ENCODE measurements at regions not wholly inside any gene's neighbourhood (a gene's known extent, or its start where the extent isn't known, plus 50 kb on each side); places are given as distances from the start of the nearest gene placed in this dataset.

DNA sequence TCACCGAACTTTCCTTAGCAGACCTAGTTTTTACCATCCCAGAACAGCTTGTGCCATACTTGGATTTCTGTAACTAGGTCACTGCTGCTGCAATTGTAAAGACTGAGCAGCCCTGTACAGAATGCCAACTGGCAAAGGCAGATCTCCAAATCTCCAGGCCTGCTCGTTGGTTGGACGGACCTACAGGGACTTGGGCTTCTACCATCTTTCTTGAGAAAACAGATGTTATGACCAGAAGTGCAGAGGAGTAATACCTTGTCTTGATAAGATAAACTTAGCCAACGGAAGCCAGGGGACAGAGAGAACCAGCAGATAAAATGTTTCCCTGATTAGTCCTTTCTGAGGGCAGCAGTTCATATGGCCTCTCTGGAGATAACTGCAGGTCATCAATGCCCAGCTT, 304.1 kb downstream of the RFPL4B start:
- H3K79me2 ChIP-seq (ENCODE audit: low read length), result no peaks in the 10 kb centered on the region
- no peak overlapping the region for H3K9ac ChIP-seq (ENCODE audit: low read length)
- no peak overlapping the region for H3K4me2 ChIP-seq (ENCODE audit: low read depth, low read length, poor library complexity, severe bottlenecking)
- H3K27ac ChIP-seq (ENCODE audit: low read length), result no peak overlapping the region
- H4K20me1 ChIP-seq (ENCODE audit: insufficient read depth, low read depth, low read length), result no peaks in the 10 kb centered on the region
- H2AFZ ChIP-seq (ENCODE audit: low read length), result no peak overlapping the region
- H3K36me3 ChIP-seq (ENCODE audit: insufficient read depth, low read length), result no peaks in the 10 kb centered on the region
- H3K4me3 ChIP-seq (ENCODE audit: low read length), result no peak overlapping the region
- H3K4me1 ChIP-seq (ENCODE audit: low read length), result no peaks in the 10 kb centered on the region
- H3K9me3 ChIP-seq (ENCODE audit: low read length), result no peaks in the 10 kb centered on the region
- no peaks in the 10 kb centered on the region for H3K9me2 ChIP-seq (replicated peaks; ENCODE audit: insufficient read depth, low read length)
- no peak for DNase-seq
- H3K27me3 ChIP-seq (ENCODE audit: low read length), result no peaks in the 10 kb centered on the region

DNA sequence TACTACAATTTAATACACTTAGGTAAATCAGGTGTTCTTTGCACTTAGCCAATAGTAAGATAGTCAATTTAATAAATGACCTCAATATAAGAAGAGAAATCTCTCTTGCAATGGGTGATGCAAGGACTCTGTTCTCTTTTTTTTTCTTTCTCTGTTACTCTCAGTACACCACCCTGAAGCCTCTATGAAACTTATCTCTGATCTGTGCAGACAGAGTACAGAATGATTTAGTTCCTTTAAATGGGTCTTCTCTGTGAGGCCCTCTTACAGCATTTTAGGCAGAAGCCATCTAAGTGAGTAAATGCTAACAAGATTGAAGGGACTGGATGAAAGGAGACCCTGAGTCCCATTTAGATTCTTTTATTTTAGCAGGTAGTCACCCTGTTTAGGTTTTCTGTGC, 312.8 kb downstream of the RFPL4B start:
- H3K4me2 ChIP-seq (ENCODE audit: low read depth, low read length, poor library complexity, severe bottlenecking), result no peak overlapping the region
- no peaks in the 10 kb centered on the region for H3K79me2 ChIP-seq (ENCODE audit: low read length)
- no peaks in the 10 kb centered on the region for H3K27me3 ChIP-seq (ENCODE audit: low read length)
- no peaks in the 10 kb centered on the region for H3K36me3 ChIP-seq (ENCODE audit: insufficient read depth, low read length)
- DNase-seq, result no peak
- no peak overlapping the region for H3K9ac ChIP-seq (ENCODE audit: low read length)
- no peaks in the 10 kb centered on the region for H3K9me3 ChIP-seq (ENCODE audit: low read length)
- no peaks in the 10 kb centered on the region for H4K20me1 ChIP-seq (ENCODE audit: insufficient read depth, low read depth, low read length)
- H2AFZ ChIP-seq (ENCODE audit: low read length), result no peak overlapping the region
- H3K27ac ChIP-seq (ENCODE audit: low read length), result no peak overlapping the region
- H3K4me3 ChIP-seq (ENCODE audit: low read length), result no peak overlapping the region
- H3K9me2 ChIP-seq (replicated peaks; ENCODE audit: insufficient read depth, low read length), result no peaks in the 10 kb centered on the region
- no peaks in the 10 kb centered on the region for H3K4me1 ChIP-seq (ENCODE audit: low read length)

DNA sequence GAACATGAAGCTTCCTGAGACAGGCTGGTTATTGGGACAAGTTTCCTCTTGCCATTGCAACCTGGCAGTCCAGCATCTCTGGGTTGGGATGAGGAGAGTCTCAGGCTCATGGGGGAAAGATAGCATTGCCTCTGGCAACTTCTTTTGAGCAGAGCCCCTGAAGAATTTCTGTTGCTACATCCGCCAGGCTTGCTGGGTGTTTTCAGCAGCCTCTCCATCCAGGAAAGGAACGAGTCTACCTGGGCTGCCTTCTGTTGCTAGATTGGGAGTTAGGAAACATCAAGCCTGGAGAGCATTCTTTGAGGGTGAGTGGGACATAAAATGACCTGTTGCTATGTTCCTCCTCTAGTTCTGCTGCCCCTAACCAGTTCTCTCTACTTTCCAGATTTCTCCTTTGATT, 313.5 kb downstream of the RFPL4B start:
- H3K27ac ChIP-seq (ENCODE audit: low read length), result no peak overlapping the region
- H3K9ac ChIP-seq (ENCODE audit: low read length), result no peak overlapping the region
- no peak for DNase-seq
- no peaks in the 10 kb centered on the region for H3K4me1 ChIP-seq (ENCODE audit: low read length)
- no peak overlapping the region for H3K4me3 ChIP-seq (ENCODE audit: low read length)
- no peaks in the 10 kb centered on the region for H3K9me3 ChIP-seq (ENCODE audit: low read length)
- H3K9me2 ChIP-seq (replicated peaks; ENCODE audit: insufficient read depth, low read length), result no peaks in the 10 kb centered on the region
- no peak overlapping the region for H3K4me2 ChIP-seq (ENCODE audit: low read depth, low read length, poor library complexity, severe bottlenecking)
- H3K27me3 ChIP-seq (ENCODE audit: low read length), result no peaks in the 10 kb centered on the region
- H3K36me3 ChIP-seq (ENCODE audit: insufficient read depth, low read length), result no peaks in the 10 kb centered on the region
- no peaks in the 10 kb centered on the region for H3K79me2 ChIP-seq (ENCODE audit: low read length)
- no peak overlapping the region for H2AFZ ChIP-seq (ENCODE audit: low read length)
- H4K20me1 ChIP-seq (ENCODE audit: insufficient read depth, low read depth, low read length), result no peaks in the 10 kb centered on the region

DNA sequence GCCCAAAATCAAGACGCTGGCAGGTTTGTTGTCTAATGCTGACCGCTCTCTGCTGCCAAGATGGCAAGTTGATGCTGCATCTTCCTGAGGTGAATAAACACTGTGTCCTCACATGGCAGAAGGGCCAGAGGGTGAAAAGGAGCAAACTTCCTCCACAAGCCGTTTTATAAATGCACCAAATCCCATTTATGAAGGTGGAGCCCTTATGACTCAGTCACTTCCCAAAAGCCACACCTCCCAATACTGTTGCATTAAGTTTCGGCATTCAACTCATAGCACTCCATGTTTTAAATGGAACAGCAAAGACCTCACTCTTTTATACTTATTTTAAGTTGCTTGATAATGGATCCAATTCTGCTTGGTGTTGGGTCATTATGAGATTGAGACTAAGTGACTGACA, 316.6 kb downstream of the RFPL4B start:
- Histone ChIP-seq H3K9me3 (ENCODE audit: low read length) (no peaks in the 10 kb centered on the region), H3K9ac (ENCODE audit: low read length) (no peak overlapping the region), H2AFZ (ENCODE audit: low read length) (no peak overlapping the region), H4K20me1 (ENCODE audit: insufficient read depth, low read depth, low read length) (no peaks in the 10 kb centered on the region), H3K27ac (ENCODE audit: low read length) (no peak overlapping the region), H3K36me3 (ENCODE audit: insufficient read depth, low read length) (no peaks in the 10 kb centered on the region), H3K4me2 (ENCODE audit: low read depth, low read length, poor library complexity, severe bottlenecking) (no peak overlapping the region), H3K79me2 (ENCODE audit: low read length) (no peaks in the 10 kb centered on the region), H3K27me3 (ENCODE audit: low read length) (no peaks in the 10 kb centered on the region), H3K4me1 (ENCODE audit: low read length) (no peaks in the 10 kb centered on the region), H3K9me2 (replicated peaks; ENCODE audit: insufficient read depth, low read length) (no peaks in the 10 kb centered on the region), H3K4me3 (ENCODE audit: low read length) (no peak overlapping the region)
- no peak for DNase-seq

DNA sequence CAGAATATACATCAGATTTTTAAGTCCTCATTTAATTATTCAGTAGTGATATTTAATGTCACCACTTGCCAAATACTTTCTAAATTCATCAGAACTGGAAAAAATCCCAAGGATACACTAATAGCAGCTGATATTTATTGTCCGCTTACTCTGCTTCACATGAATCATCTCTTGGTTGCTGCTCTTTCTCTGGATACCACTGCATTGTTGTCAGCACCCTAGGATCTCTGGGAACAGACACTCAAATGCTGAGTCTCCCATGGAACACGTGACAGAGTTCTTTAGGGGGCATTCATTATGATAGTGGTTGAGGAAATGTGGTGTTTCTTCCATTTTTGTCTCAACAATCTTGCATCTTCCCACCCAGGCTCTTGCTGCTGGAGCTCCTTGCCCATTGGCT, 318.0 kb downstream of the RFPL4B start:
- H3K36me3 ChIP-seq (ENCODE audit: insufficient read depth, low read length), result no peaks in the 10 kb centered on the region
- DNase-seq, result no peak

DNA sequence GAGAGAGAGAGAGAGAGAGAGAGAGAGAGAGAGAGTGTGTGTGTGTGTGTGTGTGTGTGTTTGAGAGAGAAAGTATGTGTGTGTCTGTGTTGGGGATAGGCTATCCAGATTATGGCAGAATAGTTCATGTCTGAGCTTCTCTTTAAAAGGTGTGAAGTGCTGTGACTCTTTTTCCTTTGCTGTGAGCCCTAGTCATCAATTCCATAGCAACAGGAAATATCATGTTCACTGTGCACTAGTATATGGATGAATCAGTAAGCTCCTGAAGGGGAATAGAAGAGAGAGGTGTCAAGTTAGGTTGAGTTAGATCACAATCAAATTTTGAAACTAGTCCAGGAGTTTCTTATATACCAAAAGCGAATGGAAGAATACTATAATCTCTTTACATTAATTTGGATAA, 318.7 kb downstream of the RFPL4B start:
- H4K20me1 ChIP-seq (ENCODE audit: insufficient read depth, low read depth, low read length), result no peaks in the 10 kb centered on the region
- DNase-seq, result no peak
- no peaks in the 10 kb centered on the region for H3K9me2 ChIP-seq (replicated peaks; ENCODE audit: insufficient read depth, low read length)
- H2AFZ ChIP-seq (ENCODE audit: low read length), result no peak overlapping the region
- no peak overlapping the region for H3K4me3 ChIP-seq (ENCODE audit: low read length)
- no peaks in the 10 kb centered on the region for H3K27me3 ChIP-seq (ENCODE audit: low read length)
- no peaks in the 10 kb centered on the region for H3K4me1 ChIP-seq (ENCODE audit: low read length)
- no peaks in the 10 kb centered on the region for H3K9me3 ChIP-seq (ENCODE audit: low read length)
- H3K36me3 ChIP-seq (ENCODE audit: insufficient read depth, low read length), result no peaks in the 10 kb centered on the region
- no peak overlapping the region for H3K4me2 ChIP-seq (ENCODE audit: low read depth, low read length, poor library complexity, severe bottlenecking)
- H3K9ac ChIP-seq (ENCODE audit: low read length), result no peak overlapping the region
- no peaks in the 10 kb centered on the region for H3K79me2 ChIP-seq (ENCODE audit: low read length)
- no peak overlapping the region for H3K27ac ChIP-seq (ENCODE audit: low read length)

More for the DNA sequence above, 318.0 kb downstream of the RFPL4B start:
- H3K9me3 ChIP-seq (ENCODE audit: low read length), result no peaks in the 10 kb centered on the region
- no peak overlapping the region for H3K9ac ChIP-seq (ENCODE audit: low read length)
- no peaks in the 10 kb centered on the region for H3K9me2 ChIP-seq (replicated peaks; ENCODE audit: insufficient read depth, low read length)
- no peak overlapping the region for H3K27ac ChIP-seq (ENCODE audit: low read length)
- H2AFZ ChIP-seq (ENCODE audit: low read length), result no peak overlapping the region
- no peaks in the 10 kb centered on the region for H3K4me1 ChIP-seq (ENCODE audit: low read length)
- H3K27me3 ChIP-seq (ENCODE audit: low read length), result no peaks in the 10 kb centered on the region
- no peak overlapping the region for H3K4me2 ChIP-seq (ENCODE audit: low read depth, low read length, poor library complexity, severe bottlenecking)
- H3K79me2 ChIP-seq (ENCODE audit: low read length), result no peaks in the 10 kb centered on the region
- no peak overlapping the region for H3K4me3 ChIP-seq (ENCODE audit: low read length)
- H4K20me1 ChIP-seq (ENCODE audit: insufficient read depth, low read depth, low read length), result no peaks in the 10 kb centered on the region

DNA sequence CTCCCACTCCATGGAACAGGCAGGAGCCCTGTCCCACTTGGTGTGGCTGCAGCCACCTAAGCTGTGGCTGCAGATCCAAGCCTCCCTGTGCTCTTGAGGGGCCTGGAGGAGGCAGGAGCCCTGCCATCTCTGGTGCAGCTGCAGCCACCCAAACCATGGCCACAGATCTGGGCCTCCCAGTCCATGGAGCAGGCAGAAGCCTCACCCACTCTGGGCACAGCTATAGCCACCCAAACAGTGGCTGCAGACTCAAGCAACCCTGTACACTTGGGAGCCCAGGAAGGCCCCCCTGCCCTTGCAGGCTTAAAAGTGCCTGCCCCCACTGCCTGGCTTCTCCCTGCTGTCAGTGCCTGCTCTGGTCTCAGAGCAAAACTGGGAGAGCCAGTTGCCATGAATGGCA, 320.3 kb downstream of the RFPL4B start:
- Histone ChIP-seq H3K4me2 (ENCODE audit: low read depth, low read length, poor library complexity, severe bottlenecking) (no peak overlapping the region), H3K4me1 (ENCODE audit: low read length) (no peaks in the 10 kb centered on the region), H3K9me3 (ENCODE audit: low read length) (no peaks in the 10 kb centered on the region), H2AFZ (ENCODE audit: low read length) (no peak overlapping the region), H3K9ac (ENCODE audit: low read length) (no peak overlapping the region), H3K9me2 (replicated peaks; ENCODE audit: insufficient read depth, low read length) (no peaks in the 10 kb centered on the region), H3K79me2 (ENCODE audit: low read length) (no peaks in the 10 kb centered on the region), H3K27me3 (ENCODE audit: low read length) (no peaks in the 10 kb centered on the region), H4K20me1 (ENCODE audit: insufficient read depth, low read depth, low read length) (no peaks in the 10 kb centered on the region), H3K27ac (ENCODE audit: low read length) (no peak overlapping the region), H3K36me3 (ENCODE audit: insufficient read depth, low read length) (no peaks in the 10 kb centered on the region), H3K4me3 (ENCODE audit: low read length) (no peak overlapping the region)
- DNase-seq, result no peak

DNA sequence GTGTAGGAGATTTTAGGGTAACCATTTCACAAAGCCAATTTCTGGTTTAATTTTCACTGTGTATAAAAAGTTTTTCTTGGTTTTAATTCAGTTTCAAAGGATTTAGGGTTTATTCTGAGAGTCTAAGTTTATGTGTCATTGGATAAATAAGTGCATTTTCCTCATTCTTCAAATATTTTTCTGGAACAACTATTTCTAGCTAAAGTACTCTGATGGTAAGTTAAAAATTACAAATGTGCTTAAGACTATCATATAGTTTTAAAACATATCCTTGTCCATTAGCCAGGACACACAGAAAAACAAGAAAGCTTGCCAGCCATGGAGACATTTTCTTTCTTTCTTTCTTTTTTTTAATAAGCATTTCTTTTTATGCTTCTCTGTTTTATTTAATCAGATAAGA, 333.0 kb downstream of the RFPL4B start:
- Histone ChIP-seq H4K20me1 (ENCODE audit: insufficient read depth, low read depth, low read length) (no peaks in the 10 kb centered on the region), H3K36me3 (ENCODE audit: insufficient read depth, low read length) (no peaks in the 10 kb centered on the region), H3K79me2 (ENCODE audit: low read length) (no peaks in the 10 kb centered on the region), H3K9me2 (replicated peaks; ENCODE audit: insufficient read depth, low read length) (no peaks in the 10 kb centered on the region), H3K4me1 (ENCODE audit: low read length) (no peaks in the 10 kb centered on the region), H3K27me3 (ENCODE audit: low read length) (no peaks in the 10 kb centered on the region), H2AFZ (ENCODE audit: low read length) (no peak overlapping the region), H3K9ac (ENCODE audit: low read length) (no peak overlapping the region), H3K27ac (ENCODE audit: low read length) (no peak overlapping the region), H3K9me3 (ENCODE audit: low read length) (no peaks in the 10 kb centered on the region), H3K4me3 (ENCODE audit: low read length) (no peak overlapping the region), H3K4me2 (ENCODE audit: low read depth, low read length, poor library complexity, severe bottlenecking) (no peak overlapping the region)
- no peak for DNase-seq

DNA sequence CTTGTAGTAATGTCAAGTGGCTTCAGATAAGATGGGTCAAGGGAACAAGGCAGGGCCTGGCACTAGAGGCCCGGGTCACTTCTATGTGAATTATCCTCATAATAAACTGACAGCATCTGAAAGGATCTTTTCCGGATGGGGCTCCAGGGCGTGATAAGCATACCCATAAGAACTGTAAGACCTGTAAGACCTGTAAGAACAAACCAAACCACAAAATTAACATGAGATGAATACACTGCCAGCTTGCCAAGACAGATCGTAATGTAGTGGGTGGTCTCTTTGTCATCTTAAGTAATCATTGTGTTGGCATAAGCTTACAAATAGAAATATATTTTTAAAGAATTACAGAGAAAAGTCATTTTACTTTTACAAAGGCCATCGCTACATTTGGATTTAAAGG, 334.9 kb downstream of the RFPL4B start:
- Histone ChIP-seq H3K4me3 (ENCODE audit: low read length) (no peak overlapping the region), H3K27ac (ENCODE audit: low read length) (no peak overlapping the region), H3K9me3 (ENCODE audit: low read length) (no peaks in the 10 kb centered on the region), H3K4me1 (ENCODE audit: low read length) (no peaks in the 10 kb centered on the region), H3K9me2 (replicated peaks; ENCODE audit: insufficient read depth, low read length) (no peaks in the 10 kb centered on the region), H3K27me3 (ENCODE audit: low read length) (no peaks in the 10 kb centered on the region), H3K9ac (ENCODE audit: low read length) (no peak overlapping the region), H3K36me3 (ENCODE audit: insufficient read depth, low read length) (no peaks in the 10 kb centered on the region), H3K4me2 (ENCODE audit: low read depth, low read length, poor library complexity, severe bottlenecking) (no peak overlapping the region), H4K20me1 (ENCODE audit: insufficient read depth, low read depth, low read length) (no peaks in the 10 kb centered on the region), H3K79me2 (ENCODE audit: low read length) (no peaks in the 10 kb centered on the region), H2AFZ (ENCODE audit: low read length) (no peak overlapping the region)
- DNase-seq, result no peak

All from Karpas-422 (cell line).